ENCODE measurements at regions not wholly inside any gene's neighbourhood (a gene's known extent, or its start where the extent isn't known, plus 50 kb on each side); places are given as distances from the start of the nearest gene placed in this dataset.

DNA sequence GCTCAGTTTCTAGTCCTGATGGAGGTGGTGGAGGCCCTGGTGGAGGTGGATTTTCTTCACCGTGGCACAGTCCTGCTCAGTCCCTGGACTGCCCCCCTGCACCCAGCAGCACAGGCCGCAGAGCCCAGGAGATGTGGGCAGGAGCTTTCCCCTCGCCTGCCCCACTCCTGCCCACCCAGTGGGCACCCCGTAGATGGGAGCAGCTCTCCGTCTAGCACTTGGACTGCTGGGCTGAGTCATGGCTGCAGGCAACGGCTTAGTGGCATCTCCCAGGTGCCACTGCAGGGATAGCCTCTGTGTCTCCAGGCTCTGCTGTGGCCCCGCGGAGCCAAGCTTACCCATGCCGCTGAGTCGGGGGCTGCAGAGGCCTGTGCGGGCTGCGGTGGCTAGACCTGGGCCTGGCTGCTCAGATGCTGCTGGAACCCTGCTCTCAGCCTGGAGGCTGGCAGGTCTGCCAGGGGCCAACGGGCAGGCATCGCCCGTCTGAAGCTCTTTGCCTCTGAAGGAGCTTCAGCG lies 92.3 kb upstream of the CTDP1 start:
- Mint-ChIP-seq H3K9me3 (no peaks in the 10 kb centered on the region), H3K27ac (no peak overlapping the region), H3K4me3 (no peak overlapping the region), H3K36me3 (no peaks in the 10 kb centered on the region), H3K4me1 (ENCODE audit: unreplicated experiment) (peaks cover 10% of the 10 kb centered on the region), H3K27me3 (peaks cover 4% of the 10 kb centered on the region)
- peak; percentile 42 for DNase-seq (ENCODE audit: extremely low spot score, unreplicated experiment)
- TF ChIP-seq, protein P1, sequence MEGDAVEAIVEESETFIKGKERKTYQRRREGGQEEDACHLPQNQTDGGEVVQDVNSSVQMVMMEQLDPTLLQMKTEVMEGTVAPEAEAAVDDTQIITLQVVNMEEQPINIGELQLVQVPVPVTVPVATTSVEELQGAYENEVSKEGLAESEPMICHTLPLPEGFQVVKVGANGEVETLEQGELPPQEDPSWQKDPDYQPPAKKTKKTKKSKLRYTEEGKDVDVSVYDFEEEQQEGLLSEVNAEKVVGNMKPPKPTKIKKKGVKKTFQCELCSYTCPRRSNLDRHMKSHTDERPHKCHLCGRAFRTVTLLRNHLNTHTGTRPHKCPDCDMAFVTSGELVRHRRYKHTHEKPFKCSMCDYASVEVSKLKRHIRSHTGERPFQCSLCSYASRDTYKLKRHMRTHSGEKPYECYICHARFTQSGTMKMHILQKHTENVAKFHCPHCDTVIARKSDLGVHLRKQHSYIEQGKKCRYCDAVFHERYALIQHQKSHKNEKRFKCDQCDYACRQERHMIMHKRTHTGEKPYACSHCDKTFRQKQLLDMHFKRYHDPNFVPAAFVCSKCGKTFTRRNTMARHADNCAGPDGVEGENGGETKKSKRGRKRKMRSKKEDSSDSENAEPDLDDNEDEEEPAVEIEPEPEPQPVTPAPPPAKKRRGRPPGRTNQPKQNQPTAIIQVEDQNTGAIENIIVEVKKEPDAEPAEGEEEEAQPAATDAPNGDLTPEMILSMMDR (conservative IDR thresholded peaks at IDR 0.05), result no peak

DNA sequence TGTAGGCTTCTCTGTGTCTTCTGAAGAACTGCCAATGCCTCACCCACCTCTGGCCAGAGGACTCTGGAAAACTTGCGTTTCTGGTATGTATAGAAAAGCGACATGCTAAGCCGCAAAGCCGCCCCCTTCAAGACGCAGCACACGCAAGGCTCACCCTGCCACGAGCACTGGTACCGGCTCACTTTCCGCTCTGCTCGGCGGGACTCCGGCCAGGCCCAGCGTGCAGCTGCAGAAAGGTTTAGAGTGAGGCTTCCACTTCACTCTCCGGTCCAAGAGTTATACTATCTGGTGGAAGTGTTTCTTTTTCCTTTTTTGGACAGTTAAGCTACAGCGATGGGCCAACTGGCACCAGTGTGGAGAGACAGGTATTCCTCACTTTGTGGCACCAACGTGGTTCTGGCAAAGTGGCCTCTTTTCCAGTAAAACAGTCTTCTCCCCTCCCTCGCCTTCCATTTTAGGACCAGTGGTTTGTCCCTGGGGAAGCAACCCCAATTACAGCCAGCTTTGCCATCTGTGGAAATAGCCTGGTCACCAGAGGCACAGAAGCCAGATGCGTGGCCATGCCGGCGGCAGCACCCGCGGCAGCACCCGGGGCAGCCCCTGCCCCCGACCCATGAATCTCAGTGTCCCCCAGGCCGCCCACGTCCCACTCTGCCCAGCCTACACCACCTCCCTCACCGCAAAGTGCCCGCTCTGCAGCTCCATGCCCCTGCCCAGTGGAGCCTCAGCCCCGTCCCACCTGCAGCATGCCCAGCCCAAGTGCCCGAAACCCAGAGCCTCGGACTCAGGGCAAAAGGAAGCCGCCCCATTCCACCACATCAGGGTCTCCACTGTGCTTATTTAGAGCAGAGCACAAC lies 91.6 kb upstream of the CTDP1 start:
- no peak overlapping the region for H3K27ac Mint-ChIP-seq
- H3K4me1 Mint-ChIP-seq (ENCODE audit: unreplicated experiment), result peaks cover 10% of the 10 kb centered on the region
- peaks cover 8% of the 10 kb centered on the region for H3K27me3 Mint-ChIP-seq
- no peak overlapping the region for H3K4me3 Mint-ChIP-seq
- no peaks in the 10 kb centered on the region for H3K9me3 Mint-ChIP-seq
- no peaks in the 10 kb centered on the region for H3K36me3 Mint-ChIP-seq
- DNase-seq (ENCODE audit: extremely low spot score, unreplicated experiment), result peak; percentile 65
- TF ChIP-seq, protein P1 (conservative IDR thresholded peaks at IDR 0.05), result no peak

DNA sequence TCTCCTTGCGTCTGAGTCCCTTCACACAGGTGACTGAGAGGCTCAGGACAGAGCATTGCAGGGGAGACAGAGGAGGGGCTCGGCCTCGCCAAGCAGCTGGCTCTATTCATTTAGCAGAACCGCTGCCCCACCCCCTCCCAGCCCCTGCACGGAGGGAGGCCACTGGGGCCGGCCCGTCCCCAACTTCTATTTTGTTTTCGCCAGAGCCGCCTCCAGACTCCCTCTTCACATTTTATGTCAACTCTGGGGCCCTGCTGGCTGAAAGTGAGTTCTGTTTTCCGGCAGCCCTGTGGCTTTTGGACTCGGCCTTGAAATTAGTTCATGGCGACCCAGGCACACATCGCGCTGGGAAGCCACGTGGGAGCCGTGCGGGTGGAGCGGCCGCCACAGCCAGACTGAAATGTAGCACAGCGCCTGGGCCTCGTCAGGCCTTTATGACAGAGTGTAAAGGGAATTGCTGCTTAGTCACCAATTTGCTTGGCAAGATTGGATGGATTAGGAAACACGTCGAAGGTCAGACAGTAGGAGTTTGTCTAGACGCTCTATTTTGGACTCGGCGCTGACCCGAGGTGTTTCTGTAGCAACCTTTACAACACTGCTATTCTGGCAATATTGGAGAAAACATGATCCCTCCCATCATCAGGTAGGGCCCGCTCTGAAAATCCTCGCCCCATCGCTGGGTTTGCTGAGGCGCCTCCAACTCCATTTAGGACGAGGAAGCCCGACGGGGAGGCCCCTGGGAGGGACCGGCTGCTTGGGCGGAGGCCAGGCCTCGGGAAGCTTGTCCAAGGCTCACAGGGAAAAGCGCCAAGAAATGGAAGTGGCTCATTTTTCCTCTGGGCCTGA lies 90.7 kb upstream of the CTDP1 start:
- H3K36me3 Mint-ChIP-seq, result no peaks in the 10 kb centered on the region
- peak; percentile 71 for DNase-seq (ENCODE audit: extremely low spot score, unreplicated experiment)
- TF ChIP-seq, protein P1 (conservative IDR thresholded peaks at IDR 0.05), result peak; percentile 16
- H3K27me3 Mint-ChIP-seq, result peaks cover 13% of the 10 kb centered on the region
- H3K4me3 Mint-ChIP-seq, result no peak overlapping the region
- H3K4me1 Mint-ChIP-seq (ENCODE audit: unreplicated experiment), result peaks cover 5% of the 10 kb centered on the region
- no peak overlapping the region for H3K27ac Mint-ChIP-seq
- H3K9me3 Mint-ChIP-seq, result no peaks in the 10 kb centered on the region

DNA sequence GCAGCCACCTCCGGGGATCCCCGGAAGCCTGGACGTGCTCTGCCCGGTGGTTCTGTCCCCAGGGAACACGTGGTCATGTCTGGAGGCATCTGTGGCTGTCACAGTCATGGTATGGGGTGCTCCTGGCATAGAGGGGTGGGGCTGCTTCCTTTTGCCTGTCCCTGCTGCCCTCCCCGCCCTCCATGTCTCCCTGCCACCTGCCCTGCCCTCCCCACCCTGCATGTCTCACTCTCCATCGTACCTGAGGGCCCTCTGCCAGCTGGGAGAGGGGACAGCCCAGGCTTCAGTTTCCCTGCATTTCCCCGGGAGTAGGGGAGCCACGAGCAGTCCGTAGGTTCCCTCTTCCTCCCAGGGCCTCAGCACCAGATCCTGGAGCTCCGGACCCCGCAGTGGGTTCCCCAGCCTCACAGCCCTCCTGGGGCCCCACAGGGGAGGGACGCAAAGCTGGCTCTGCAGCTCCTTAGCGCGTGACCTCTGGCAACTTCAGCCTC lies 90.0 kb upstream of the CTDP1 start:
- Mint-ChIP-seq H3K36me3 (no peaks in the 10 kb centered on the region), H3K27me3 (peaks cover 19% of the 10 kb centered on the region), H3K4me1 (ENCODE audit: unreplicated experiment) (peaks cover 5% of the 10 kb centered on the region), H3K4me3 (no peak overlapping the region), H3K9me3 (no peaks in the 10 kb centered on the region), H3K27ac (no peak overlapping the region)
- DNase-seq (ENCODE audit: extremely low spot score, unreplicated experiment), result no peak
- TF ChIP-seq, protein P1 (conservative IDR thresholded peaks at IDR 0.05), result no peak

DNA sequence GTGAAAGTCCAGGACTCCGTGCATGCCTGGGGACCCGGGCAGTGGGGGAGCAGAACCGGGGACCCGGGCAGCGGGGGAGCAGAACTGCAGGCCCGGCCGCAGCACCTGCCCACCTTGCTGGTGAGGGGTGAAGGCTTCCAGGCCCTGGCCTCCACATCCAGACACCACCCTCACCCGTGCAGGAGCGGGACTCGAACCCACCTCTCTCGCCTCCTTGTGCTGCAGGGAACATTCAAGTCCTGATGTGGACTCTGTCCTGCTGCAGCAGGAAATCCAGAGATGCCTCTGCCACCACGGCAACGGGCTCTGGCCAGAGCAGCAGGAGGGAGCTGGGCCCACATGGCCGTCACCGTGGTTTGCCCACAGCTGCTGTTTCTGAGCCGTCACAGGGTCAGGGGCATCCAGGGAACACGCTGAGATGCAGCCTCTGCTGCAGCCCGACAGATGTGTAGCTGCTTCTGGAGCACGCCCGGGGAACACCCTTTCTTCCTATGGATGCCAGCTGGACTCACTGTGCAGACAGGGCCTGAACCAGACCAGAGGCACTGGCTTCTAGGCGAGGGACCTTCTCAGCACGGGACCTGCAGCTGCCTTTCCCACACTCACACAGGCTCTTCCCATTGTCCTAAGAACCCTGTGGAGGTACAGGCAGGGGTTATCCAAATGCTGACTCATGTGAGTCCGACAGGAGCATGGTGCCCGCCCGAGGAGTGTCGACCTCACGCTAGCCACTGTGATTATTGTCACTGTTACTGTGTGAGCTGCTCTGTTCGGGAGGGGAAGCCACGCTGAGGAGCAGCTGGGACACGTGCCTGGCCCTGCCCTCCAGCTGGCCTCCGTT lies 89.2 kb upstream of the CTDP1 start:
- Mint-ChIP-seq H3K4me1 (ENCODE audit: unreplicated experiment) (peaks cover 5% of the 10 kb centered on the region), H3K36me3 (no peaks in the 10 kb centered on the region), H3K27ac (no peak overlapping the region), H3K27me3 (peaks cover 25% of the 10 kb centered on the region), H3K4me3 (no peak overlapping the region), H3K9me3 (no peaks in the 10 kb centered on the region)
- TF ChIP-seq, protein P1 (conservative IDR thresholded peaks at IDR 0.05), result no peak
- DNase-seq (ENCODE audit: extremely low spot score, unreplicated experiment), result no peak
